Osteoblast (primary cell): ENCODE measurements at regions not wholly inside any gene's neighbourhood (a gene's known extent, or its start where the extent isn't known, plus 50 kb on each side); places are given as distances from the start of the nearest gene placed in this dataset.
"Not testable (repeated sequence)": the region's sequence is repeated elsewhere in the genome, so short reads cannot be mapped to it uniquely, and the experiment has no call there.

ENCODE experiments used
- DNase-seq: peaks from one replicate; pipeline ENCODE4 v3.0.0; 2011; ENCODE audit warnings: low spot score, mixed read lengths; ENCODE audit not compliant: insufficient read length; ENCODE audit errors: missing footprints
- H2AFZ ChIP-seq: 2 replicates; pipeline ENCODE4 v1.6.0; 2011; ENCODE audit warnings: mild to moderate bottlenecking, low read length
- H3K27ac ChIP-seq: 2 replicates; pipeline ENCODE4 v1.5.1; 2011; ENCODE audit warnings: mild to moderate bottlenecking, low read depth, low read length, moderate library complexity
- H3K27me3 ChIP-seq: 2 replicates; pipeline ENCODE4 v1.6.0; 2012; ENCODE audit warnings: mild to moderate bottlenecking, control low read depth, inconsistent platforms, low read length, moderate library complexity; ENCODE audit not compliant: insufficient read depth
- H3K36me3 ChIP-seq: 2 replicates; pipeline ENCODE4 v1.5.1; 2011; ENCODE audit warnings: mild to moderate bottlenecking, low read length, control low read depth, moderate library complexity; ENCODE audit not compliant: insufficient read depth
- H3K4me1 ChIP-seq: 2 replicates; pipeline ENCODE4 v1.5.1; 2011; ENCODE audit warnings: mild to moderate bottlenecking, low read length, control low read depth, moderate library complexity; ENCODE audit not compliant: insufficient read depth
- H3K4me2 ChIP-seq: 2 replicates; pipeline ENCODE4 v1.6.0; 2011; ENCODE audit warnings: mild to moderate bottlenecking, low read length; ENCODE audit not compliant: insufficient read depth
- H3K4me3 ChIP-seq: fragments of 200-600 bp; sonication (generic); 3 replicates; pipeline ENCODE4 v1.5.1; 2012; ENCODE audit warnings: mild to moderate bottlenecking, low read length, inconsistent platforms; ENCODE audit not compliant: insufficient read depth
- H3K79me2 ChIP-seq: 2 replicates; pipeline ENCODE4 v1.6.0; 2012; ENCODE audit warnings: mild to moderate bottlenecking, low read length, control low read depth, inconsistent platforms; ENCODE audit not compliant: insufficient read depth
- H3K9me3 ChIP-seq: 2 replicates; pipeline ENCODE4 v1.5.1; 2011; ENCODE audit warnings: low read depth, low read length, control low read depth
- H4K20me1 ChIP-seq: 2 replicates; pipeline ENCODE4 v1.6.0; 2012; ENCODE audit warnings: mild to moderate bottlenecking, low read length, control low read depth; ENCODE audit not compliant: insufficient read depth
- CTCF ChIP-seq: IDR thresholded peaks from 2 replicates; pipeline ENCODE4 v1.5.1; 2011; ENCODE audit warnings: mild to moderate bottlenecking, low read depth, low read length, moderate library complexity; ENCODE audit errors: extremely low read depth

GRCh38 chrX:14309431-14309830, 219.9 kb upstream of the GLRA2 start:
- Histone ChIP-seq H3K79me2 (no peaks in the 10 kb centered on the region), H4K20me1 (no peaks in the 10 kb centered on the region), H3K27ac (no peak overlapping the region), H3K4me2 (no peak overlapping the region), H3K4me3 (no peak overlapping the region), H3K9me3 (no peaks in the 10 kb centered on the region), H2AFZ (no peak overlapping the region), H3K27me3 (no peaks in the 10 kb centered on the region), H3K36me3 (no peaks in the 10 kb centered on the region), H3K4me1 (no peaks in the 10 kb centered on the region)
- no peak for TF ChIP-seq CTCF
- no peak for DNase-seq

- not testable (repeated sequence) for H3K27ac ChIP-seq, H3K4me2 ChIP-seq, H3K4me1 ChIP-seq, H3K27me3 ChIP-seq, H4K20me1 ChIP-seq, H3K79me2 ChIP-seq, H2AFZ ChIP-seq, H3K4me3 ChIP-seq, DNase-seq, H3K9me3 ChIP-seq, H3K36me3 ChIP-seq
Measured at GRCh38 chrX:14308976-14309375, 220.4 kb upstream of the GLRA2 start.

GRCh38 chrX:14303891-14304290, 225.4 kb upstream of the GLRA2 start:
- no peaks in the 10 kb centered on the region for H3K79me2 ChIP-seq
- H3K27me3 ChIP-seq = no peaks in the 10 kb centered on the region
- no peak overlapping the region for H3K4me3 ChIP-seq
- H3K4me2 ChIP-seq = no peak overlapping the region
- no peaks in the 10 kb centered on the region for H4K20me1 ChIP-seq
- H3K9me3 ChIP-seq = no peaks in the 10 kb centered on the region
- no peak overlapping the region for H2AFZ ChIP-seq
- no peaks in the 10 kb centered on the region for H3K4me1 ChIP-seq
- TF ChIP-seq CTCF = no peak
- H3K36me3 ChIP-seq = no peaks in the 10 kb centered on the region
- H3K27ac ChIP-seq = no peak overlapping the region
- no peak for DNase-seq

GRCh38 chrX:14302561-14302960, 226.8 kb upstream of the GLRA2 start:
- H3K4me1 ChIP-seq, H4K20me1 ChIP-seq, DNase-seq, H3K4me2 ChIP-seq, H3K79me2 ChIP-seq, H3K27me3 ChIP-seq, H3K27ac ChIP-seq, H3K4me3 ChIP-seq, H3K9me3 ChIP-seq, H3K36me3 ChIP-seq, H2AFZ ChIP-seq: not testable (repeated sequence)

- Histone ChIP-seq H3K4me1 (no peaks in the 10 kb centered on the region), H2AFZ (no peak overlapping the region), H3K4me3 (no peak overlapping the region), H3K4me2 (no peak overlapping the region), H3K27ac (no peak overlapping the region), H3K36me3 (no peaks in the 10 kb centered on the region), H4K20me1 (no peaks in the 10 kb centered on the region), H3K9me3 (no peaks in the 10 kb centered on the region), H3K27me3 (no peaks in the 10 kb centered on the region), H3K79me2 (no peaks in the 10 kb centered on the region)
- no peak for DNase-seq
- TF ChIP-seq CTCF = no peak
Measured at GRCh38 chrX:14300376-14300775, 229.0 kb upstream of the GLRA2 start.
